CD4-positive, alpha-beta T cell treated with Interferon gamma for 1 hour (primary cell): ENCODE measurements at regions not wholly inside any gene's neighbourhood (a gene's known extent, or its start where the extent isn't known, plus 50 kb on each side); places are given as distances from the start of the nearest gene placed in this dataset.
A peak's percentile ranks its signal among the peaks of the same experiment; 100 is the strongest.
"Not testable (repeated sequence)": the region's sequence is repeated elsewhere in the genome, so short reads cannot be mapped to it uniquely, and the experiment has no call there.

ENCODE experiments used
- DNase-seq: peaks from one replicate; pipeline ENCODE4 v3.0.0-alpha.2; 2020

DNA sequence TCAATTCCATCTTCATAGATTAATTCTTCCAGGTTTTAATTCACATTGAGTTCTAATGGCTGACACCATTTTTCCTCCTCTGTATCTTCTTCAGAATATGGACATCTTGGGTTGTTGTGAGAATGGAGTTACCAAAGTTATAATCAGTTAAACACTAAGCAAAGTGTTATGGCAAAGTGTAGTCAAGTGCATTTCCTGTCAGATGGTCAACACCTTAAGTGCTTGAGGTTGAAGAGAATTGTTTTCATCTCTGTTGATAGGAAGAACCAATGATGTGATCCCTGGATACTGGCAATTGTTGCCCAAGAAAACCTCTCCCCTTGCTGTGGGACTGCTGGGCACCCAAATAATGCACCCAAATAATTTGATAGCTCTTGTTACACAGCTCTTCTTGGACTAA lies 102.6 kb upstream of the SATB1 start:
- no peak for DNase-seq

DNA sequence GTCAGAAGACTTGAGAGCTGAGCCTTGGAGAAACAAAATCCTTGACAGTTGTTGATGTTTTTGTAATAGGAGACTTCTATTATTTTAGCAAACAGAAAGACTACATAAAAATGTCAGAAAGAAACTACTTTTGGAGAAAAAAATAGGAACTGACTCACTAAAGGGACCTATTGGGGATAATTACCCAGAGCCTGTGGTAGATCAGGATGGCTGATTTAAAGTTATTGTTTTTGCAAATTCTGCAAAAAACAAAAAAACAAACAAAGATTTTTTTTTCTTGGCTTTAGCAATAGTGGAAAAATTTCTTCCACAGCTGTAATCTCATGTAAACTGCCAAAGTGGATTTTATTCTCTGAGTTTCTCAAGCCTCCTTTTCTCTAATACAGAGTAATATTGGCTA lies 101.5 kb upstream of the SATB1 start:
- no peak for DNase-seq

DNA sequence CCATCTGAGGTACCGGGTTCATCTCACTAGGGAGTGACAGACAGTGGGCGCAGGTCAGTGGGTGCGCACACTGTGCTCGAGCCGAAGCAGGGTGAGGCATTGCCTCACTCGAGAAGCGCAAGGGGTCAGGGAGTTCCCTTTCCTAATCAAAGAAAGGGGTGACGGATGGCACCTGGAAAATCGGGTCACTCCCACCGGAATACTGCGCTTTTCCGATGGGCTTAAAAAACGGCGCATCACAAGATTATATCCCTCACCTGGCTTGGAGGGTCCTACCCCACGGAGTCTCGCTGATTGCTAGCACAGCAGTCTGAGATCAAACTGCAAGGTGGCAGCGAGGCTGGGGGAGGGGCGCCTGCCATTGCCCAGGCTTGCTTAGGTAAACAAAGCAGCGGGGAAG lies 91.0 kb upstream of the SATB1 start:
- DNase-seq = not testable (repeated sequence)

DNA sequence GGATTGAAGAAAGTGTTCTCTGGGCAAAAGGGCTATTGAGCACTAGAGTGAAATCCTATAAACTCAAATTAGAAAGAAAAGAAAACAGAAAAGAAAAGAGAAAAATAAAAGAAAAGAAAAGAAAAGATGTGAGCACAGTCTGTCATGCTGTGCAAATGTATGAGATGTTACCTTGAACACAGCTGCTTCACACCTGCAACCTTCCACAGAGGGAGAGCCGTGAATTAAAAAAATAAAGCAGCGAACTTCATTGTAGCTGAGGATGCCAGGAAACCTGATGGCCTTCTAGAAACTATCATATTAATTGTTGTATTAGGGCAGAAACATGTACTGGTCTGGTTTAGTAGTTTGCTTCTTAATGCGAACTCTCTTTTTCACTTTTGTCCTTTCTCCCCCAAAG lies 88.0 kb upstream of the SATB1 start:
- DNase-seq = no peak

DNA sequence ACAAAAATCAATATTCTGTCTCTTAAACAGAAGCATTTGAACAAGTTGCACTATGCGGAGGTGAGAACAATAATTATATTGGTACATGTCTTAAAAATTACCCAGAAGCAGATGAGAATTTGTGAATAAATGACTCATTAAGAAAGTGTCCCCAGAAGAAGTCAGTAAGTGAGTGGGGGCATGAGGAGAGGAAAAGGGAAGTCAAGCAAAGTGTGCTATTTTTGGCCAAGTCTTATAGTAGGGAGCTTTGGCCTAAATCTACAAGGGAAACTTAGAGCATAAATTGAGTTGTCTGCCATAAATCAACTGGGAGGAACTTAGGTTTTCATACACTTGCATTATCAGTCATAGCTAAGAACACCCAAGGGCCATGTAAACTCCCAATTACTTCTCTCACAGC lies 86.9 kb upstream of the SATB1 start:
- DNase-seq = no peak

DNA sequence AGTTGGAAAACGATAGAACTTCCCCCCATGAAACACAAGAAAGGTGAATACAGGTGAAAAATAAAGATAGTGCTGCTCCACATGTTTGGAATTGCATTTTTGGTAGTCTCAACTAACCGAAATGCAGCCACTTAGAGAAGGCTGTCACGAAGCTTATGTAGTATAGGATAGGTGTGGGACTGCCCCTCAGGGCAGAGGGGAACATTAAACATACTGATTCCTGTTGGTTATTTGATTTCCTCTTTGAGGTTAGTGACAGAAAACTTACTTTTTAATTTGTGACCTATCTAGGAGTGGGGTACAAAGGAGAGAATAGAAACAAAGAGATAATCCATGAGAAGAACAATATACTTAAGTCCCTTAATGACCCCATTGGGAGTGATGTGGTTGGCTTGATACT lies 85.8 kb upstream of the SATB1 start:
- no peak for DNase-seq

DNA sequence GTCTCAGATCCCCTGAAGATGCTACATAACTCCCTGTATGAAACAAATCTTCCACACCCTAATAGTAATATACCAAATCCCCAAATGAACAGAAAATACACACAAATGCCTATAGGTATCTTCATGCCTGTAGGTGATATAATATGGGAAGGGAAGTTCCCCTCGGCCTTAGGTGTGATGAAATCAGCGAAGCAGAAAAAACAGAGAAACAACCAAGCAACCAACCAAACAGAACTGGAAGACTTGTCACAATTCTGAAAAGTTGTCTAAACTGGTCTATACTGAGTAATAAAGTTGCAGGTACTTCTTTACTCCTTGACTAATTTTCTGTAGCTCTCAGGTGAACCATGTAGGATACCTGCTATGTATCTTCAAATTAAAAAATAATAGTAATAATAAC lies 82.2 kb upstream of the SATB1 start:
- DNase-seq = no peak

DNA sequence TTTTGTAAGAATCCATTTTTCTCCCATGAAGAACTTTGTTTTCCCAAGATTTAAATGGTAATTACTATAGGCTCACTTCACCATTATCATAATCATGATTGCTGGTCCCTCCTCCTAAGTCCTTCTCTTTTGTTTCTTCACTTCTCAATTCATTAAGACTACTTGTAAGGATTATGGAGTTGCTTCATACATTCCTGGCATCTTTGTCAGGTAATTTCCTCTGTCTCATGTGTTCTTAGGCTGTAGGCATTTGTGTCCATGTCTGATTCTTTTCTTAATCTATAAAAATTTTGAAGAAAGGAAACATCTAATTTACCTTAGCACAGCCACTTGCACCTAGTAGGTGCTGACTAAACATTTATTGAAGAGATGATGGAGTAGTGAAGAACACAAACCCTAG lies 79.9 kb upstream of the SATB1 start:
- DNase-seq = no peak

DNA sequence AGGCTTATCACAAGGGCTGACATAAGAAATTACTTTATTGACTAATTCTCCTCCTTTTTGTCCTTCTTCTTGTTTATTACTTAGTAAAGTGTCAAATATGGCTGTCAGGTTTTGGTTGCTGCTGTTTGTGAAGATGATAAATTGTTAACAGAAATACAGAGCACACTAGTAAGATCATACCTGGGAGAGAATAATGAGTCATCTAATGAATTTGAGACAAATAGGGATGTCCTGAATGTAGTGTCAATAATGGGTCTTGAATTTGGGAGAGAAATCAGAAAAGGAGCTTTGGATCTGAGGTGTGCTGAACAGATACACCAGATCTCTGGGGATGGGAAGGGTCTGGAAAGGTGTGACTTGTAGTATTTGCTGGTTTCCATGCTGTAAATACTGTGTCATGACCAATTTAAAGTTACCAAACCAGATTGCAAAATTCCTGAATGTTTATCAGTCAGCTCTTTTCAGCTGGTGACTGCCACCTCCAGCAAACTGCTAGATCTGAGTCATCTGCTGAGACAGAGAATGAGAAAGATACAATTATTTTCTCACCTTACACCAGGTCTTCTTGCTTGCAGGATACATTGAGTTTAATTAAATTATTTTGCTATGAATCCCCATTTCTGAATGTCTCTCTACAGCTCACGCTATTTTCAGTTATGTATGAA lies 76.7 kb upstream of the SATB1 start:
- no peak for DNase-seq

DNA sequence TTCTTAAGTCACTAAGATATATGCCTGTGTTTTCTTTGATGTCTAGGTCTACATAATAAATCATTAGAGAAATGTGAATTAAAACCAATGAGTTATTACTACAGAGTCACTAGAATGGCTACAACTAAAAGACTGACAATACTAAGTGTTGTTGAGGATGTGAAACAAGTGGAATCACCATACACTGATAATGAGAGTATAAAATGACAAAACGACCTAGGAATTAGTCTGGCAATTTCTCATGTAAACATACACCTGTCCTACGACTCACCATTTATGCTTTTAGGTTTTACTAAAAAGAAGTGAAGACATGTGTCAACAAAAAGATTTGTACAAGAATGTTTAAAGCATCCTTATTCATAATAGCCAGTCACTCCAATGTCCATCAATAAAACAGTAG lies 75.2 kb upstream of the SATB1 start:
- no peak for DNase-seq

DNA sequence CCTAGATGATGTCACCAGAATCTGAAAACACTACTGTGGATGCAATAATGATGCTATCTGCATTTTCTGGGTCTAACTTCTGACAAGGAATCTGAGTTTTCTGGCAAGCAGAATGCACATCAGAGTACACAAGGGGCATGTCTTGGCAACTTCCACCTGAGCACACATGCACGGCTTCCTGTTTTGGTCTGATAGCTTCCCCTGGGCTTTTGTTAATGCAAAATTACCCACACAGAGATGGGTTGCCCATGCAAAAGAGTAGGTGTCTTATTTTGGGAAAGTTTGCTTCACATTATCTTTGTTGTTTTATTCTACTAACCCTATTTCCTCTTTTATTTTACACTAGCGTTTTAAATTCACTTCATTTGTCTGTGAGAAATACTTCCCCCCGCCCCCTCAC lies 74.2 kb upstream of the SATB1 start:
- peak; percentile 45 for DNase-seq

DNA sequence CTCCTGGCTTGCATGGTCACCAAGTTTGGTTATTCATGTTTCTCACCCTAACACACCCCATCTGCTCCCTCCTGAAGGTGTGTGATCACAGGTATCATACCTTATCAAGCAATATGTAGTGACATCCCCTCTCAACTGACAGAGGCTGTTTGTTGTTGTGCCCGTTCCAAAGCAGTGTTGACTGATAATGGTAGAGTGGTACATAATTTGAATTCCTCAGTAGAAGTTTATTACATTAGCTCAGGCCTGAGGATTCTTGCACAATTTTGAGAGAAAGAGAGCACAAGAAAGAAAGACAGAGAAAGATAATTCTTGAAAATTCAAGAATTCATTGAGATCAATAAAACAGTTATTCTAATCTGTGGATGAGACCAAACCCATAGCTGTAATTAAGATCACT lies 69.1 kb upstream of the SATB1 start:
- no peak for DNase-seq

DNA sequence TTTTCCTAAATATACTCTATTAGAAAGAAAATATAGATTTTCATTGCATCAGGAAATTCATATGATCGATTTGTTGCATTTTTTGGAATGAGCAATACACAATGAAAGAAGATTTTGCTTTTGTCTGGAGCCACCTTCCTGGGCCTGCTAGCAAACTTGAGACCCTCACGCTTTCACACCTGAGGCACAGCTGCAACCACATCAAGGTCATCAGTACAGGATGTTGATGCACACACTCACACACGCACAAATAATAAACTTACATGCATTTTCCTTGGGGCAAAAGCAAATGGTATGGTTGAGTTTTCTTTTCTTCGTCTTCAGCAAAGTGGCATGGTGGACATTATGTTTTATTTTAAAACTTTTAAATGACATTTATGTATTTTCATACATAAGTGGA lies 64.8 kb upstream of the SATB1 start:
- DNase-seq = no peak

DNA sequence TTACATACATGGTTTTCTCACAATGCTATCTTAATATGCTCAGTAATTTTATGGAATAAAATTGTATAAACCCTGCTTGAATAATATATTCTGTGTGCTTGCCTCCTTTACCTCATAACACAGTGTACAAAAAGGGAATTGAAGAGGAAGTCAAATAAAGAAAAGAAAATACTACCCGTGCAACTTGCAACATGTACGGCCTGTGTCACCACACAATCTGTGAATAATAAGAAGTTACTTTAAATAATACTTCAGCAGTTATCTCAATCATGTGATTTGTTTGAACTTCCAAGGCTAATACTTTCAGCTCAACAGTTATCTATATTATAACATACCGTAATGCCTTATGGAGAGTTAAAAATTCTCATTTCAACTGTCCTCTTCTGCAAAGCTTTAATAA lies 58.1 kb upstream of the SATB1 start:
- no peak for DNase-seq

DNA sequence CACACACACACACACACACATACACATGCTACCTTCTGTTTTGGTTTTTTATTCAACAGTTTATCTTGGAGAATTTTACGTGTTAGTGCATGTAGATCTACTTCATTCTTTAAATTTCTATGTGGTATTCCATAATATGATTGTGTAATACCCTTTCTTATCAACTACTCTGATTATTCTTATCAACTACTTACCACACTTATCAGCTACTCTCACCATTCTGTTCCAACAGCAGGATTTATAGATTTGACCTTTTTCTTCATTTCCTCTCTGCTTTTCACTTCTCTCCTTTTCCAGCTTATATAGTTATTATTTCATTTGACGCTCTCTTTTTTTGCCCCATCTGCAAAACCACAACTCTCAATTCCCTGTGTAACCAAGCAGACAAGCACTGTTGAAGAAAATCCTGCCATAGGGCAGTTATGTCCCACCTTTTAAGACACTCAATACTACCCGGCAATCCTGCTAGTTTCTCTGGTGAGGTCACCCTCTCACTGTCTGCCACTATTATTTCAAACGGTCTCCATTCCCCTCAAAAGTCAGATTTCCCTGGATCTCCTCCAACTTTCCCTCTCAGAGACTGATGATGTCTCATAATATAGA lies 56.9 kb upstream of the SATB1 start:
- no peak for DNase-seq

DNA sequence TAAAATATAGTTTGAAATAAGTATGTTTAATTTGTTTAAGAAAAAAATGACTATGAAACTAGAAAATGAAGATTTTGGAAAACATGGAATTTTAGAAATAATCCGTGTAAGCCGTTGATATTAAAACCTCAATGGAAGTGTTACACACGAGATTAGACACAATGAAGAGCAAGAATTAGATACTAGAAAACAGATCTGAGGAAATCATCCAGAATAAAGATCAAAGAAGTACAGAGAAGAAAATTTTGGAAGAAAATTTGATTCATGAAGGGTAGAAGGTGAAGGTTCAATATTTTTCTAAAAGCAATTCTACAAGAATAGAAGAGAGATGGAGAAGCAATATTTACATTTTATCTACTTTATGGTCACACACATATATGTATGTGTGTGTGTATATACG lies 52.5 kb upstream of the SATB1 start:
- no peak for DNase-seq
